H9 (cell line): ENCODE measurements at regions not wholly inside any gene's neighbourhood (a gene's known extent, or its start where the extent isn't known, plus 50 kb on each side); places are given as distances from the start of the nearest gene placed in this dataset.

ENCODE experiments used
- DNase-seq: peaks from one replicate; pipeline ENCODE4 v3.0.0-alpha.2; 2017
- H2AFZ ChIP-seq: one replicate; pipeline ENCODE4 v1.6.1; 2013; ENCODE audit warnings: mild to moderate bottlenecking, low read length, control low read depth, moderate library complexity
- H2AK5ac ChIP-seq: 2 replicates; pipeline ENCODE4 v1.6.1; 2013; ENCODE audit warnings: low read length, control low read depth, mixed read lengths; ENCODE audit not compliant: insufficient read length
- H2BK120ac ChIP-seq: one replicate; pipeline ENCODE4 v1.6.1; 2013; ENCODE audit warnings: low read depth, mild to moderate bottlenecking, low read length, control low read depth, inconsistent platforms; ENCODE audit not compliant: poor library complexity, severe bottlenecking
- H2BK12ac ChIP-seq: 2 replicates; pipeline ENCODE4 v1.6.1; 2013; ENCODE audit warnings: low read length, control low read depth, mixed read lengths, low read depth; ENCODE audit not compliant: insufficient read length
- H2BK15ac ChIP-seq: 2 replicates; pipeline ENCODE4 v1.6.1; 2013; ENCODE audit warnings: low read depth, low read length, control low read depth
- H2BK20ac ChIP-seq: one replicate; pipeline ENCODE4 v1.6.1; 2013; ENCODE audit warnings: low read depth, mild to moderate bottlenecking, low read length, control low read depth, inconsistent platforms; ENCODE audit not compliant: poor library complexity, severe bottlenecking
- H2BK5ac ChIP-seq: 2 replicates; pipeline ENCODE4 v1.6.1; 2013; ENCODE audit warnings: low read length, control low read depth, mixed read lengths; ENCODE audit not compliant: insufficient read length
- H3K14ac ChIP-seq: 2 replicates; pipeline ENCODE4 v1.6.1; 2013; ENCODE audit warnings: low read length, control low read depth; ENCODE audit not compliant: insufficient read depth
- H3K18ac ChIP-seq: 2 replicates; pipeline ENCODE4 v1.6.1; 2013; ENCODE audit warnings: low read depth, mild to moderate bottlenecking, mixed read lengths, low read length, control low read depth; ENCODE audit not compliant: insufficient read length
- H3K23ac ChIP-seq: 2 replicates; pipeline ENCODE4 v1.6.1; 2013; ENCODE audit warnings: low read length, control low read depth, mixed read lengths, low read depth; ENCODE audit not compliant: insufficient read length
- H3K23me2 ChIP-seq: 2 replicates; pipeline ENCODE4 v1.6.1; 2013; ENCODE audit warnings: low read depth, mild to moderate bottlenecking, mixed read lengths, low read length, control low read depth; ENCODE audit not compliant: insufficient read length, poor library complexity, severe bottlenecking
- H3K27ac ChIP-seq: 2 replicates; pipeline ENCODE4 v1.5.1; 2013; ENCODE audit warnings: low read length, control low read depth, mixed read lengths, low read depth; ENCODE audit not compliant: insufficient read length
- H3K27me3 ChIP-seq: 2 replicates; pipeline ENCODE4 v1.6.1; 2013; ENCODE audit warnings: low read length, control low read depth, inconsistent platforms; ENCODE audit not compliant: insufficient read depth
- H3K4ac ChIP-seq: 2 replicates; pipeline ENCODE4 v1.6.1; 2013; ENCODE audit warnings: low read depth, mild to moderate bottlenecking, control low read depth, inconsistent platforms, low read length, moderate library complexity
- H3K4me1 ChIP-seq: 2 replicates; pipeline ENCODE4 v1.6.1; 2013; ENCODE audit warnings: low read length, control low read depth, inconsistent platforms; ENCODE audit not compliant: insufficient read depth
- H3K4me2 ChIP-seq: 2 replicates; pipeline ENCODE4 v1.6.1; 2013; ENCODE audit warnings: low read length, control low read depth, mixed read lengths; ENCODE audit not compliant: insufficient read length, insufficient read depth
- H3K56ac ChIP-seq: 2 replicates; pipeline ENCODE4 v1.6.1; 2013; ENCODE audit warnings: low read depth, mild to moderate bottlenecking, mixed read lengths, low read length, control low read depth; ENCODE audit not compliant: insufficient read length
- H3K79me1 ChIP-seq: 2 replicates; pipeline ENCODE4 v1.6.1; 2013; ENCODE audit warnings: low read depth, mild to moderate bottlenecking, moderate library complexity, low read length, control low read depth, inconsistent platforms; ENCODE audit not compliant: insufficient read depth, poor library complexity, severe bottlenecking
- H3K79me2 ChIP-seq: 2 replicates; pipeline ENCODE4 v1.6.1; 2013; ENCODE audit warnings: low read length, control low read depth, inconsistent platforms; ENCODE audit not compliant: insufficient read depth
- H3K9ac ChIP-seq: 2 replicates; pipeline ENCODE4 v1.6.1; 2013; ENCODE audit warnings: low read length, control low read depth, mixed read lengths; ENCODE audit not compliant: insufficient read length; ENCODE audit errors: extremely low read depth
- H3K9me3 ChIP-seq: one replicate; pipeline ENCODE4 v1.6.1; 2013; ENCODE audit warnings: low read depth, low read length, inconsistent platforms; ENCODE audit not compliant: control insufficient read depth
- H3T11ph ChIP-seq: one replicate; pipeline ENCODE4 v1.6.1; 2013; ENCODE audit warnings: mild to moderate bottlenecking, low read length, control low read depth, inconsistent platforms
- H4K20me1 ChIP-seq: one replicate; pipeline ENCODE4 v1.6.1; 2013; ENCODE audit not compliant: control insufficient read depth, insufficient read length, insufficient read depth
- H4K5ac ChIP-seq: 2 replicates; pipeline ENCODE4 v1.6.1; 2013; ENCODE audit warnings: low read depth, mild to moderate bottlenecking, mixed read lengths, low read length, control low read depth; ENCODE audit not compliant: insufficient read length
- H4K8ac ChIP-seq: replicated peaks from 2 replicates; pipeline ENCODE4 v1.6.1; 2013; ENCODE audit warnings: low read length, control low read depth, mixed read lengths, low read depth; ENCODE audit not compliant: insufficient read length
- H4K91ac ChIP-seq: 2 replicates; pipeline ENCODE4 v1.6.1; 2013; ENCODE audit warnings: low read depth, mild to moderate bottlenecking, moderate library complexity, mixed read lengths, low read length, control low read depth; ENCODE audit not compliant: insufficient read length
- H3K27ac Mint-ChIP-seq, 3 experiments: 2 replicates in 2 of 3; 3 replicates in 1 of 3; pipeline ENCODE4 v1.8.0; 2020 to 2021; ENCODE audit warnings: mixed read lengths in 3 of 3, mild to moderate bottlenecking in 1 of 3, moderate library complexity in 1 of 3
- H3K27me3 Mint-ChIP-seq: 2 replicates; pipeline ENCODE4 v1.8.0; 2021; ENCODE audit warnings: low read depth, mild to moderate bottlenecking, moderate library complexity, mixed read lengths
- H3K36me3 Mint-ChIP-seq, 3 experiments: 2 replicates in 2 of 3; 3 replicates in 1 of 3; pipeline ENCODE4 v1.8.0; 2020 to 2021; ENCODE audit warnings: low read depth in 3 of 3, mixed read lengths in 3 of 3; ENCODE audit not compliant: insufficient read depth in 1 of 3
- H3K4me1 Mint-ChIP-seq, 2 experiments: 2 replicates each; pipeline ENCODE4 v1.8.0; 2020; ENCODE audit warnings: mixed read lengths in 2 of 2
- H3K4me3 Mint-ChIP-seq, 2 experiments: 2 replicates in 1 of 2; 3 replicates in 1 of 2; pipeline ENCODE4 v1.8.0; 2020 to 2021; ENCODE audit warnings: mild to moderate bottlenecking in 2 of 2, mixed read lengths in 2 of 2, moderate library complexity in 1 of 2
- H3K9me3 Mint-ChIP-seq, 2 experiments: 2 replicates in 1 of 2; 3 replicates in 1 of 2; pipeline ENCODE4 v1.8.0; 2020; ENCODE audit warnings: mild to moderate bottlenecking in 2 of 2, mixed read lengths in 2 of 2, moderate library complexity in 1 of 2
- WGBS: extraction: QIAGEN DNeasy Blood & Tissue Kit; methylation state at CpG from one replicate; pipeline ENCODE4 v1.1.7; 2013; ENCODE audit warnings: missing lambda C conversion rate, low lambda C conversion rate, mixed read lengths; ENCODE audit not compliant: insufficient read length; ENCODE audit errors: extremely low coverage; 5-methylcytosine and 5-hydroxymethylcytosine counted together
- TF ChIP-seq, protein P1 (sequence below): fragments of 200-600 bp; sonication (generic); conservative IDR thresholded peaks from 3 replicates; pipeline ENCODE4 v1.8.0; 2021; ENCODE audit warnings: antibody characterized with exemption, mild to moderate bottlenecking

DNA sequence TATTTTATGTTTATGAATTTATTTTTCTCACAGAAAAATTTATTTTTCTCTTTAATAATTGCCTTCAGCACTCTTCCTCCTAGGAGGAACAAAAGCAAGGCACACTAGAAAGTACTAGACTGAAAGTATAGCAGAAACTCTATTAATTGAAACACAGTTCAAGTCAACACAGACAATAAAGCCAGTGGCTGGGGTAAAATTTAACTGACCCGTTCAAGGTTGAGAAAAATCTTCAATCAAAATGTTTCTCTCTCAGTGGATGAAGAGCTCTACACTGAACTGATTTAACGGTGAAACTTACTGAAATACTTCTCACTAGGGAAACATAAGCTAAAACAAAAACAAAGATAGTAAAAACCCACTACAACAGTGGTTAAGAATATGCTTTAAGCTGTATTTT lies 230.1 kb upstream of the MIR17HG start:
- H3K9me3 ChIP-seq = no peaks in the 10 kb centered on the region
- Mint-ChIP-seq H3K4me1 (no peaks in the 10 kb centered on the region), H3K27me3 (no peaks in the 10 kb centered on the region), H3K4me3 (no peak overlapping the region), H3K27ac (no peak overlapping the region), H3K36me3 (no peaks in the 10 kb centered on the region), H3K9me3 (no peaks in the 10 kb centered on the region)
- H2BK12ac ChIP-seq = no peak overlapping the region
- no CpG with 5 or more reads among the region's 2 CpGs for WGBS
- H4K20me1 ChIP-seq = no peaks in the 10 kb centered on the region
- TF ChIP-seq, protein P1, sequence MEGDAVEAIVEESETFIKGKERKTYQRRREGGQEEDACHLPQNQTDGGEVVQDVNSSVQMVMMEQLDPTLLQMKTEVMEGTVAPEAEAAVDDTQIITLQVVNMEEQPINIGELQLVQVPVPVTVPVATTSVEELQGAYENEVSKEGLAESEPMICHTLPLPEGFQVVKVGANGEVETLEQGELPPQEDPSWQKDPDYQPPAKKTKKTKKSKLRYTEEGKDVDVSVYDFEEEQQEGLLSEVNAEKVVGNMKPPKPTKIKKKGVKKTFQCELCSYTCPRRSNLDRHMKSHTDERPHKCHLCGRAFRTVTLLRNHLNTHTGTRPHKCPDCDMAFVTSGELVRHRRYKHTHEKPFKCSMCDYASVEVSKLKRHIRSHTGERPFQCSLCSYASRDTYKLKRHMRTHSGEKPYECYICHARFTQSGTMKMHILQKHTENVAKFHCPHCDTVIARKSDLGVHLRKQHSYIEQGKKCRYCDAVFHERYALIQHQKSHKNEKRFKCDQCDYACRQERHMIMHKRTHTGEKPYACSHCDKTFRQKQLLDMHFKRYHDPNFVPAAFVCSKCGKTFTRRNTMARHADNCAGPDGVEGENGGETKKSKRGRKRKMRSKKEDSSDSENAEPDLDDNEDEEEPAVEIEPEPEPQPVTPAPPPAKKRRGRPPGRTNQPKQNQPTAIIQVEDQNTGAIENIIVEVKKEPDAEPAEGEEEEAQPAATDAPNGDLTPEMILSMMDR = no peak
- H2AK5ac ChIP-seq = no peak overlapping the region
- no peak overlapping the region for H4K91ac ChIP-seq
- no peak overlapping the region for H3K14ac ChIP-seq
- no peak overlapping the region for H3K4me2 ChIP-seq
- no peaks in the 10 kb centered on the region for H3K27me3 ChIP-seq
- no peak overlapping the region for H3K23ac ChIP-seq
- H2AFZ ChIP-seq = no peak overlapping the region
- H2BK5ac ChIP-seq = no peak overlapping the region
- no peak overlapping the region for H2BK120ac ChIP-seq
- H3K27ac ChIP-seq = no peak overlapping the region
- no peaks in the 10 kb centered on the region for H3K79me2 ChIP-seq
- no peak overlapping the region for H3K18ac ChIP-seq
- no peak overlapping the region for H3K56ac ChIP-seq
- no peaks in the 10 kb centered on the region for H3K4me1 ChIP-seq
- H3K79me1 ChIP-seq = no peaks in the 10 kb centered on the region
- no peak overlapping the region for H4K5ac ChIP-seq
- H3K4ac ChIP-seq = no peak overlapping the region
- no peak overlapping the region for H2BK20ac ChIP-seq
- no peak overlapping the region for H3T11ph ChIP-seq
- H2BK15ac ChIP-seq = no peak overlapping the region
- H3K23me2 ChIP-seq = no peaks in the 10 kb centered on the region
- DNase-seq = no peak
- no peak overlapping the region for H4K8ac ChIP-seq
- H3K9ac ChIP-seq = no peak overlapping the region
